Hematopoietic multipotent progenitor cell treated with erythropoietin and hydrocortisone succinate and interleukin-3 and kit ligand, for 6 days (in vitro differentiated cells): ENCODE measurements at regions not wholly inside any gene's neighbourhood (a gene's known extent, or its start where the extent isn't known, plus 50 kb on each side); places are given as distances from the start of the nearest gene placed in this dataset.
"Not testable (repeated sequence)": the region's sequence is repeated elsewhere in the genome, so short reads cannot be mapped to it uniquely, and the experiment has no call there.

Experiments
- DNase-seq: peaks from one replicate; pipeline ENCODE4 v3.0.0-alpha.2; 2015

DNA sequence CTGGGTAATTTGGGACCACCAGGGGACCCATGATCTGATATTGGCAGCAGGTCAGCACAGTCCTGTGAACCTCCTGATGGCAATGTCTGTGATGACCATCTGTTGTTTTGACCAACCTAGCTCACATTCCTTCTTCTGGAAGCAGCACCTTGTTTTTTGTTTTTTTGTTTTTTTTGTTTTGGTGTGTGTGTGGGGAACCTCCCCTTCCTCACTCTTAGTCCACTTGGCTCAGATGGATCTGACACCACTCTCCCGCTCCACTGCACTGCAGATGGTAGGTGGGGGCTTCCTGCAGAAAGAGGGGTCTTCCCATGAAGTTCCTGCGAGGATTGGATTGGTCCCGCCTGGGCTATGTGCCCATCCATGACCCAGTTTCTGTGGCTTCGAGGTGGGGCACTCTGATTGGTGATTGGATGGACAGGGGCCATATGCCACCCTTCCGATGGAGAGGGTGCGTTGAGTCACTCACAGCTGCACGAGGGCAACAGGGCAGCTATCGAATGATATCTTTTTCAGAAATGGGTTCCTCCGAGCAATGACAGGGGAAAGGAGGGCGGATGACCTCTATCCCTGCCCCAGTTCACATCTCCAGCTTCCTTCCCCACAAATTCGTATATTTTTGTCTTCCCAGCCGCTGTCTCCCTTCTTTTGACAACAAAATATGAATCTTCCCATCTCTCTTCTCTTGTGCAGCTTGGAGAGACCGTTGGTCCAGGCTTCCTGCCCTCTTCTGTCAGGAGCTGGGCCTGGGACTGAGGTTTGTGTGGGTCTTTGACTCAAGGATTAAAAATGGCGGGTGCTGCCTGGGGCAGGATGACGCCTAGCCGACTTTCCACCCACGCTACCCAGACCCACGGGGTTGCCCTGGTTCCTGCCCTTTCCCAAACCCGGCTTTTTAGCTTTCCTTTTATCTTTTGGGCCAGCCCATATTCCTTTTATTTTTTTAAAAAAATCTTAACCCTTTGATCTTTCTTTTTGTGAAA, 132.1 kb upstream of the KCNG1 start:
- DNase-seq: no peak

GRCh38 chr20:51153867-51154707, 131.2 kb upstream of the KCNG1 start:
- DNase-seq: no peak

- no peak for DNase-seq
These were observed 126.0 kb upstream of the KCNG1 start for GRCh38 chr20:51148941-51149340.

GRCh38 chr20:51144476-51144875, 121.6 kb upstream of the KCNG1 start:
- DNase-seq: no peak

DNA sequence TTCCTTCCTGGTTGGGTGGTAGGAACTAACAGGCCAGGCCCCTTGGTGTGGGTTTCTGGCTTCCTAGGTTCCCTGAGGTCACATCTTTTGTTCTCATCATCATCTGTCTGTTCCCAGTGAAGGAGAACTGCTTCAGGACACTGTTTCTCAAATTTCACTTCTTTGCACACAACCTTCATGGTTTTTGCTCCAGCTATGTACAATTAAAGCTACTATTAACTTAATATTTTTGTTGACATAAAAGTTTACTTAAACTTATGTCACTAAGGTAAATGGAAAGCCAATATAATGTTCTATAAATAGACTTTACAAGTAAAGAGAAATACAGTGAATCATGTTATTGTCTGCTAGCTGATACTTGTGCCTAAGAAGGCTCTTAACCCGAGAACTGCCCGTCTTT, 120.7 kb upstream of the KCNG1 start:
- DNase-seq: no peak

DNA sequence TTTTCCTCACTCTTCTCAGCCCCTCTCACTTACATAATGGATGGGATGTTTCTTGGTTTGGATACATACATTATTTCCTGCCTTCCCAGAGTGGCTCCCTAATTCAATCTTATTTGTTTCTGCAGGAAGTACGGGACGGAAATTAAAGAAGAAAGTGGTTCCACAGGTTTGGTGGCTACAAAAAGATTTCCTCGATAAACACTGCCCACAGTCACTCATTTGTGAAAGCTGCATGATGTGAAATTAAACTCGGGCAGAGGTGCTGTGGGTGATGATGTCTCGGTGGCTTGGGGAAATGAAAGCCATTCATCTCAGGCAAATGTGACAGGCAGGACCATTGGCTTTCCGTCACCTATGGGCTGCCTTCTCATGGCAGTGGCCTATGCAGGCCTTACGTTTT, 119.5 kb upstream of the KCNG1 start:
- DNase-seq: no peak

DNA sequence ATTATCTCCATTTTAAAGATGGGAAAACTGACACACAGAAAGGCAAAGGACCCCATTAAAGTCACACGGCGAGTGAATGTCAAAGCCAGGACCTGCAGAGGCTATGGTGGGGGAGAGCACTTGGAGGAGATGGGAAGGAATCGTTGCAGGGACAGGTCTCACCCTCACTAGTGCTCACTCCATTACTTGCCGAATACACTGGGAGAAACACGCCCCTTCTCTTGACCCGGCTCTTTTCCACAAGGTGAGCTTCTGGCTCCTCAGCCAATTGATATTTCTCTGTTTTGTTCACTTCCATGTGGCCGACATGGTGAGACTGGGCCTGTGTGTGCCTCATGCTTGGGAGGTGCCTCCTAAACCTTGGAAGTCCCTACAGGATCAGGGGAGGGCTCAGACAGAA, 117.8 kb upstream of the KCNG1 start:
- DNase-seq: no peak

DNA sequence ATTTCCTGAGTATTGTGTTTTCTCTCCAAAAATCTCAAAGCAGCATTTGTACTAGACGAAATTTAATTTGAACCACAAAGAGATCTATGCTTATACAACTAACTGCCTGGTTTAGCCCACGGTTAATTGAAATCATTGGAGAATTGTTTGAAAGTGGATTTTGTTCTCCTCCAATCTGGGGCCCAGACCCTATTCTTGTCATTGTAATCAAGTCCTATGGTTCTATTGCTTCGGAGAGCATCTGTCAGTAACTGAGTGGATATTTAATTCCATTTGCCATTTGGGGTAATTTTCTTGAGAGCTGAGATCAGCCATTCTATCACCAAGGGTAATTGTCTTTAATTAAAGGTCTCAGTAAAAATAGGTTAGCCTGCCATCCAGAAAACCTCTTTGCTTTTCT, 117.0 kb upstream of the KCNG1 start:
- no peak for DNase-seq

DNA sequence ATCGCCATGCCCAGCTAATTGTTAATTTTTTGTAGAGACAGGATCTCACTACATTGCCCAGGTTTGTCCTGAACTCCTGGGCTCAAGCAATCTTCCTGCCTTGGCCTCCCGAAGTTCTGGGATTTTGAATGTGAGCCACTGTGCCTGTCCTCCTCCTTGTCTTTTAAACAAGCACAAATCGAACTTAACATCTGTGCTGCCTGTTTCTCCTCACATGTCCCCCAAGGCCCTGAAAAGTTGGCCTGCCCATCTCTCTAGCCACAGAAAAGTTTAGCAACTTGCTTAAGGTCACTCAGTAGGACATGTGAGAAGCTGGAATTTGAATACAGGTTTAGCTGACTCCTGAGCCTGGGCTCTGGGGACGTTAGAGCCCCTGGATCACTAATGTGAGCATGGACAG, 115.7 kb upstream of the KCNG1 start:
- DNase-seq: no peak

DNA sequence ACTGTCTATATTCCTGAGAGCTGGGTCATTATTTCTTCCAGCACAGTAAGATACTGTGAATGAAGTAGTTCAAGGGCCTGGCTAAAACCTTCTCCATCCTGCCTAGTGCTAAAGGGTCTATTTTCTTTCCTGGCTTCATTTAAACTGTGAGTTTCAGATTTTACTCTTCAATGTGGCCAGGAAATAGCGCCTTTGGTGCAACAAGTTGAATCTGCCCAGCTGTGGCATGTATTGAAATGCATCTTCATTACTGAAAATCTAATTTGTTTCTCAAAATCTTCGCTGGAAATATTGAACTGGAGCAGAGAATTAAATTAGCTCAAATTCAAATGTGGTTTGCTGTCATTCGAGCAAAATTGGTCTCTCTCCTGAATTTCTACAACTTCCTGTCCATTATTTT, 114.6 kb upstream of the KCNG1 start:
- no peak for DNase-seq

- DNase-seq: no peak
These were observed 113.2 kb upstream of the KCNG1 start for GRCh38 chr20:51135926-51136715.

DNA sequence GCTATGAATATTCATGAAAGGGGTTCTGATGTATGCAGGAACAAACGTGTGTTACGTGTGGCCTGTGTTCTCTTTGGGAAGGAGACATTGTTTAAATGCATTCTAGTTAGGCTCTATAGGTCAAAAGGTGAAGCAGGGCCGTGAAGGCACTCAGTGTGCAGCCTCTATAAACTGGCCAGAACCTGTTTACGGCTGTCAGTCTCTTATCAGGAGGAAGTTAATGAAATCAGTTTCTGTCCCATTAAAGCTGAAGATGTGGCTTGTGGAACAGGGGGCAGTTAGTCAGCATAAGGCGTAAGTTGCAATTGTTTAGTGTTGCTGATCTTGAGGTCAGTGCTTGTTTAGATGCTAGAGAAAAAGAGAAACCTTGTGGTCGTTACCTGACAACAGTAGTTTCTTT, 111.5 kb upstream of the KCNG1 start:
- DNase-seq: no peak

DNA sequence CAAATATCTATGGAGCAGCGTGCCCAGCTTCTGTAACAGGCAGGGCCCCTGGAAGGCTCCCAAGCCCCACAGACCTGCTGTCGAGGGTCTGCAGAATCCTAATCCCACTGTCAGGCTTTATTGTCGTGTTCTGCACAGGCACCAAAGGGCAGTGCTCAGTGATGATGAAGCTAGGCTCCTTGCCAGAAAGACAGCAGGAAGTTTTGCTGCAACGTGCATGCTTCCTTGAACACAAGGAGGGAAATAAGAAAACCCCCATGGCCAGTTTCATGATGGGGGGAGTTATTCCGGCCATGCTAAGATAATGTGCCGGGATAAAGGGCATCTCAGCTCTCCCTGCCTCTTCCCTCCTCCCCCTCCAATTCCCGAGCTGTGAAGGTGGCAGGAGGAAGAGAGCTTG, 109.4 kb upstream of the KCNG1 start:
- DNase-seq: no peak

DNA sequence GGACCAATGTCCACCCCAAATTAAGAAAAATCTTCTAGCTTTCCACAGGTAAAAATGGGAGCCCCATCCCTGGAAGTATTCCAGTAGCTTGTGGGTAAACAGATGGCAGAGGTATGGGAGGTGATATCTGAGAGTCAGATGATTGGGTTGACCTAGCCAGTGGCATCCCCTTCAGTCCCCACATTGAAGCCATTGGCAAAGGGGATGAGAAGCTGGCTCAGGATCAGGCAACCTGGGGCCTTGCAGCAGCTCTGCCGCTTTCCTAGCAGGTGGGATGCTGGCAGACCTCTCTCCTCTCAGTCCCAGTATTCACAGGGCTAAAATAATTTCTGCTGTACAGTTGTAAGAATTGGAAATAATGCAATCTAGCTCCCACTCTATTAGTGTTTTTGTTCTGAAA, 108.9 kb upstream of the KCNG1 start:
- no peak for DNase-seq

GRCh38 chr20:51129147-51129776, 106.4 kb upstream of the KCNG1 start:
- DNase-seq: no peak

DNA sequence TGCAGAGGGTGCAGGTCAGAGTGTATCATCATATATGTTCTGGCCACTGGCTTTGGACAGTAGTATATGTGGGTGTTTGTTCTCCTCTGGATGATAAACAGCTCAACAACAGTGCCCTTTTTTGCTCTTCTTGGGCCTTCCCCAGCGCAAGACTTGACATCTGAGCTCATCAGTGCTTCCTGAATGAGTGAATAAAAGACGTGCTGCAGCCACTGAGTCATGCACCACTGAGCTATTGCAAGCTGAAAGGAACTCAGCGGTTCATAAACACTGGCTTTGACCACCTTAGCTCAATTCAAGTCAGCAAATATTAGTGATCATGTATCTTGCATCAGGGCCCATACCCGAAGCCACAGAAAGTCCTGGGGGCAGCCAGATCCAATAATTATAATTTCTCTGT, 105.3 kb upstream of the KCNG1 start:
- DNase-seq: no peak

GRCh38 chr20:51127713-51128112, 104.8 kb upstream of the KCNG1 start:
- no peak for DNase-seq

- no peak for DNase-seq
These were observed 103.4 kb upstream of the KCNG1 start for GRCh38 chr20:51126337-51126736.

- DNase-seq: no peak
These were observed 102.9 kb upstream of the KCNG1 start for GRCh38 chr20:51125780-51126179.

GRCh38 chr20:51125105-51125504, 102.2 kb upstream of the KCNG1 start:
- DNase-seq: no peak

GRCh38 chr20:51123887-51124286, 101.0 kb upstream of the KCNG1 start:
- DNase-seq: not testable (repeated sequence)

GRCh38 chr20:51122931-51123658, 100.2 kb upstream of the KCNG1 start:
- no peak for DNase-seq
